COLO829 (cell line): ENCODE measurements at regions not wholly inside any gene's neighbourhood (a gene's known extent, or its start where the extent isn't known, plus 50 kb on each side); places are given as distances from the start of the nearest gene placed in this dataset.

Experiments
- DNase-seq: peaks from one replicate; pipeline ENCODE4 v3.0.0; 2012; ENCODE audit warnings: low spot score

GRCh38 chr16:85474621-85475217, 138.4 kb upstream of the GSE1 start:
- no peak for DNase-seq

GRCh38 chr16:85475233-85475632, 137.9 kb upstream of the GSE1 start:
- DNase-seq = no peak

GRCh38 chr16:85475691-85476300, 137.3 kb upstream of the GSE1 start:
- no peak for DNase-seq

GRCh38 chr16:85476389-85476788, 136.7 kb upstream of the GSE1 start:
- DNase-seq = no peak

GRCh38 chr16:85477801-85478363, 135.2 kb upstream of the GSE1 start:
- no peak for DNase-seq

GRCh38 chr16:85479972-85480726, 133.0 kb upstream of the GSE1 start:
- DNase-seq = no peak

GRCh38 chr16:85480727-85481101, 132.4 kb upstream of the GSE1 start:
- DNase-seq = no peak

GRCh38 chr16:85481206-85481605, 131.9 kb upstream of the GSE1 start:
- DNase-seq = no peak

GRCh38 chr16:85481738-85482137, 131.4 kb upstream of the GSE1 start:
- DNase-seq = no peak

GRCh38 chr16:85483424-85483823, 129.7 kb upstream of the GSE1 start:
- no peak for DNase-seq

GRCh38 chr16:85484347-85485300, 128.5 kb upstream of the GSE1 start:
- DNase-seq = no peak

- no peak for DNase-seq
Observed at GRCh38 chr16:85485379-85485778, 127.7 kb upstream of the GSE1 start.

GRCh38 chr16:85486256-85486915, 126.7 kb upstream of the GSE1 start:
- DNase-seq = no peak

- DNase-seq = no peak
Observed at GRCh38 chr16:85488414-85488813, 124.7 kb upstream of the GSE1 start.

- no peak for DNase-seq
Observed at GRCh38 chr16:85490407-85491057, 122.6 kb upstream of the GSE1 start.

GRCh38 chr16:85491058-85491771, 121.9 kb upstream of the GSE1 start:
- DNase-seq = no peak

GRCh38 chr16:85491798-85492294, 121.3 kb upstream of the GSE1 start:
- no peak for DNase-seq

- DNase-seq = no peak
Observed at GRCh38 chr16:85492295-85492864, 120.7 kb upstream of the GSE1 start.

GRCh38 chr16:85494315-85494714, 118.8 kb upstream of the GSE1 start:
- no peak for DNase-seq

- DNase-seq = no peak
Observed at GRCh38 chr16:85495259-85495658, 117.9 kb upstream of the GSE1 start.
